Kidney (tissue), 13 donors: ENCODE measurements at regions not wholly inside any gene's neighbourhood (a gene's known extent, or its start where the extent isn't known, plus 50 kb on each side); places are given as distances from the start of the nearest gene placed in this dataset.

ENCODE experiments used
- DNase-seq, 5 donors: peaks; one replicate each; pipeline ENCODE4 v3.0.0-alpha.2; 2013 to 2020
- FAIRE-seq: peaks from 2 replicates; lab custom pipeline; 2012; peaks lifted over from hg19 to GRCh38; lab: Jason Lieb, UNC
- H3K27ac ChIP-seq, 2 donors: one replicate each; pipeline ENCODE4 v1.7.0; 2013; ENCODE audit warnings: low read depth in 2 of 2, low read length in 2 of 2, inconsistent platforms in 1 of 2
- H3K27me3 ChIP-seq: one replicate; pipeline ENCODE4 v1.7.1; 2013; ENCODE audit warnings: low read length, inconsistent platforms; ENCODE audit not compliant: control insufficient read depth, insufficient read depth
- H3K36me3 ChIP-seq, 3 donors: one replicate each; pipeline versions ENCODE4 v1.7.0 to v1.7.1; 2013; ENCODE audit warnings: low read length in 3 of 3, control low read depth in 1 of 3, inconsistent platforms in 1 of 3; ENCODE audit not compliant: insufficient read depth in 3 of 3, control insufficient read depth in 2 of 3
- H3K4me1 ChIP-seq, 3 donors: one replicate each; pipeline versions ENCODE4 v1.7.0 to v1.7.1; 2013; ENCODE audit warnings: low read length in 3 of 3, inconsistent platforms in 1 of 3, low read depth in 1 of 3; ENCODE audit not compliant: control insufficient read depth in 2 of 3, insufficient read depth in 2 of 3
- H3K4me3 ChIP-seq, 3 donors: one replicate each; pipeline versions ENCODE4 v1.7.0 to v1.8.1; 2013; ENCODE audit warnings: low read length in 3 of 3, control low read depth in 1 of 3, inconsistent platforms in 1 of 3
- H3K9ac ChIP-seq, 3 donors: one replicate each; pipeline versions ENCODE4 v1.7.0 to v1.7.1; 2013; ENCODE audit warnings: low read length in 3 of 3, control low read depth in 1 of 3, inconsistent platforms in 1 of 3
- H3K9me3 ChIP-seq, 3 donors: one replicate each; pipeline versions ENCODE4 v1.7.0 to v1.7.1; 2013; ENCODE audit warnings: low read length in 3 of 3, control low read depth in 1 of 3, inconsistent platforms in 1 of 3; ENCODE audit not compliant: control insufficient read depth in 2 of 3, insufficient read depth in 1 of 3
- intact Hi-C: fragments of 100-400 bp; cut with DNase I; formaldehyde crosslinking; loops from one replicate; pipeline ENCODE4 v1.11.1; 2022
- TF ChIP-seq, protein P1 (sequence below): IDR thresholded peaks from 3 replicates; pipeline ENCODE4 v1.5.1; 2012; ENCODE audit warnings: mild to moderate bottlenecking, moderate library complexity, borderline replicate concordance; ENCODE audit not compliant: insufficient read depth; ENCODE audit errors: extremely low read depth
- donor health status: control.
- donor health status: control.
- donor health status: control.
- donor health status: control.
- donor health status: control.
- donor health status: DM: yes; HTN: yes; CAD: no.
- donor health status: Normal renal cell carcinoma (clear cell type).

DNA sequence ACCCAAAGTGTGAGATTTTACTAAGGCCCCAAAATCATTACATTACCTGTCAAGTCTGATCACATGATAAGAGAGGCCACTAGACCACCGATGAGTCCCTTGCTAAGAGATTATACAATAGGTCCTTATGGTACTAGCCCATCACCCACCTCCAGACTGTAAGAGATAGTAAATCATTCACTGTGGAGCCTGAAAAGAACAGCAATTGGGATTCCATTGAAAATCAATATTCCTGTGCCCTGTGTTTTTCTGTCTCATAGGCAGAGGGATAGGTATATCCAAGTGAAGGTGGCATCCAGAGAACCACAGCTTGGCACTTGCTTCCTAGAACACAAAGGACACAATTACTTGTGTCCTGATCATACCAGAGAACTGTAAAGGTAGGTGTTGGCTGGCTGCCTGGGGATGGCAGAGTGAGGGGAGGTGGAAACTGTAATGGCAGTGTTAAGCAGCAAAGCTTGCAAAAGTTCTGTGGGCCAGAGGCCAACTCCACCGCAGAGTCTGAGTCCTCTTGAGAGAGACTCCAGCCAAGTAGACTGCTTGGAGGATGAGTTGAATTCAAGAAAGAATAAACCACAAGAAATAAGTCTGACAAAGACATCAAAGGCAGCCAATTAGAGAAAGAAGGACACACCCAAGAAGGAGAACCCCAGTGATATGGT, 102.0 kb upstream of the PIEZO2 start:
- Histone ChIP-seq H3K4me3 (no peak overlapping the region), H3K9me3 (no peaks in the 10 kb centered on the region), H3K4me1 (peaks cover 0 to 18% (median 4%) of the 10 kb centered on the region in 3 donors), H3K27ac (no peak overlapping the region), H3K27me3 (no peaks in the 10 kb centered on the region), H3K36me3 (no peaks in the 10 kb centered on the region), H3K9ac (no peak overlapping the region)
- intact Hi-C loops: no loop called here
- FAIRE-seq (no peak), DNase-seq (no peak)
- TF ChIP-seq, protein P1, sequence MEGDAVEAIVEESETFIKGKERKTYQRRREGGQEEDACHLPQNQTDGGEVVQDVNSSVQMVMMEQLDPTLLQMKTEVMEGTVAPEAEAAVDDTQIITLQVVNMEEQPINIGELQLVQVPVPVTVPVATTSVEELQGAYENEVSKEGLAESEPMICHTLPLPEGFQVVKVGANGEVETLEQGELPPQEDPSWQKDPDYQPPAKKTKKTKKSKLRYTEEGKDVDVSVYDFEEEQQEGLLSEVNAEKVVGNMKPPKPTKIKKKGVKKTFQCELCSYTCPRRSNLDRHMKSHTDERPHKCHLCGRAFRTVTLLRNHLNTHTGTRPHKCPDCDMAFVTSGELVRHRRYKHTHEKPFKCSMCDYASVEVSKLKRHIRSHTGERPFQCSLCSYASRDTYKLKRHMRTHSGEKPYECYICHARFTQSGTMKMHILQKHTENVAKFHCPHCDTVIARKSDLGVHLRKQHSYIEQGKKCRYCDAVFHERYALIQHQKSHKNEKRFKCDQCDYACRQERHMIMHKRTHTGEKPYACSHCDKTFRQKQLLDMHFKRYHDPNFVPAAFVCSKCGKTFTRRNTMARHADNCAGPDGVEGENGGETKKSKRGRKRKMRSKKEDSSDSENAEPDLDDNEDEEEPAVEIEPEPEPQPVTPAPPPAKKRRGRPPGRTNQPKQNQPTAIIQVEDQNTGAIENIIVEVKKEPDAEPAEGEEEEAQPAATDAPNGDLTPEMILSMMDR: no peak

DNA sequence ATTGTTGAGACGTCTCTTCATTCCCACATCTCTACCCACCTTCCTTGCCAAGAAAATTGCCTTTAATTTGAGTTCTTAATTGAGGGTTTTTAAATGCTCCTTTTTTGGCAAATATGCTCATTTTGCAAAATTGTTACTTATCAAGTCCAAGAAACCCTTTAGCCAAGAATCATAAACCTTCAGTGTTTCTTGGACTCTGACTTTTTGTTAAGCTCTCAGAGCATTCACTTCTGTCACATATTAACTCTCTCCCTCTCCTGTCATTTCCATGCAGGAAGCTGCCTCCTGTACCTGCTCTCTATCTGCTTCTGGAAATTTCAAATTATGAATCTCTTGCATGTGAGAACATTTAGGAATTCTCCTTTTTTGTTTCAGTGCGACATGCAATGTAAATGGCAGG, 100.0 kb upstream of the PIEZO2 start:
- Histone ChIP-seq H3K27me3 (no peaks in the 10 kb centered on the region), H3K4me3 (peak overlapping the region in 1 of 3 donors; percentile 23), H3K4me1 (peaks cover 0 to 23% (median 6%) of the 10 kb centered on the region in 3 donors), H3K27ac (peak overlapping the region in 1 of 2 donors; percentile 39), H3K36me3 (no peaks in the 10 kb centered on the region), H3K9ac (no peak overlapping the region), H3K9me3 (no peaks in the 10 kb centered on the region)
- DNase-seq: peak in 1 of 5 donors; percentile 23
- FAIRE-seq: no peak
- TF ChIP-seq, protein P1: no peak
- intact Hi-C loops: no loop called here

DNA sequence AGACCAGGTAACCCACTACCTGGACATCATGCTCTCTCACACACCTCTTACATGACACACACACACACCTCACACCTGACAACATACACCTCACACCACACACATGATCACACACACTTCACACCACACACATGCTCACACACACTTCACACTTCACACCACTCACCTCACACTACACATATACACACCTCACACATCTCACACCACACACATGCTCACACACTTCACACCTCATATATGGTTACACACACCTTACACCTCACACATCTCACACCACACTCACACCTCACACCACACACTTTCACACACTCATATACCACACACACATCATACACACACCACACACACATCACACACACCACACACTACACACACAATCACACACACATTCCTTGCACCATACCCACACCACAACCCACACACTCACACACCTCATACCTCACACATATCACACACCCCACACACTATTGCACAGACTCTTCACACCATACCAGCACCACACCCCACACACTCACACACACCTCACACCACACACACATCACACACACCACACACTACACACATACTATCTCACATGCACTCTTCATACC, 98.1 kb upstream of the PIEZO2 start:
- no peaks in the 10 kb centered on the region for H3K9me3 ChIP-seq
- H3K27me3 ChIP-seq: no peaks in the 10 kb centered on the region
- no peak overlapping the region for H3K4me3 ChIP-seq
- H3K4me1 ChIP-seq: peaks cover 0 to 23% (median 6%) of the 10 kb centered on the region in 3 donors
- H3K27ac ChIP-seq: no peak overlapping the region
- intact Hi-C loops: no loop called here
- no peak overlapping the region for H3K9ac ChIP-seq
- H3K36me3 ChIP-seq: no peaks in the 10 kb centered on the region
- FAIRE-seq (no peak), DNase-seq (no peak)
- TF ChIP-seq, protein P1: no peak
